ENCODE measurements at regions not wholly inside any gene's neighbourhood (a gene's known extent, or its start where the extent isn't known, plus 50 kb on each side); places are given as distances from the start of the nearest gene placed in this dataset.

GRCh38 chr3:20352546-20353179, 166.7 kb upstream of the SGO1 start:
- no peak for TF ChIP-seq CTCF (IDR thresholded peaks at IDR 0.05; ENCODE audit: low read depth, low read length)
- TF ChIP-seq POLR2A (IDR thresholded peaks at IDR 0.05; ENCODE audit: extremely low read depth, insufficient read length), result no peak
- TF ChIP-seq MAX (IDR thresholded peaks at IDR 0.05; ENCODE audit: low read depth, low read length), result no peak
- TF ChIP-seq MYC (IDR thresholded peaks at IDR 0.05; ENCODE audit: low read depth, low read length), result no peak

Data from NB4 (cell line).